K562 (cell line): ENCODE measurements at regions not wholly inside any gene's neighbourhood (a gene's known extent, or its start where the extent isn't known, plus 50 kb on each side); places are given as distances from the start of the nearest gene placed in this dataset.

ENCODE experiments used
- ATAC-seq: fragments of 200-7000 bp; cut with Tn5 transposase; 3 replicates; pipeline ENCODE4 v1.9.1; 2020; ENCODE audit warnings: moderate library complexity
- BruUV-seq: library from RNA; stranded (reverse); fragments of 400-500 nt; replicated peaks from 2 replicates; lab custom pipeline; 2021; lab: Mats Ljungman, UMichigan
- CTCF ChIA-PET: fragments of 300-600 bp; formaldehyde crosslinking; extraction: SDS; loops from one replicate; lab custom pipeline; 2021; ENCODE audit warnings: low intra/inter-chr PET ratio; lab: Yijun Ruan, JAX
- POLR2A ChIA-PET: fragments of 300-600, 350-650 bp; sonication (Branson Sonifier 250); formaldehyde crosslinking; extraction: SDS; loops from one replicate; lab custom pipeline; 2021; ENCODE audit warnings: antibody characterized with exemption, inconsistent platforms; lab: Yijun Ruan, JAX
- DNase-seq, 4 experiments: peaks; one replicate each; pipeline versions ENCODE4 v3.0.0 to v3.0.0-alpha.2; 2011 to 2018; ENCODE audit warnings: low spot score in 3 of 4, mixed read lengths in 3 of 4; ENCODE audit errors: extremely low read depth in 1 of 4
- FAIRE-seq: peaks from 2 replicates; lab custom pipeline; 2011; peaks lifted over from hg19 to GRCh38; lab: Jason Lieb, UNC
- H2AFZ ChIP-seq: 2 replicates; pipeline ENCODE4 v1.6.0; 2011; ENCODE audit warnings: low read depth, low read length, control low read depth, inconsistent platforms
- H3K27ac ChIP-seq: fragments of 200-600 bp; 3 replicates; pipeline ENCODE4 v1.8.0; 2011; ENCODE audit warnings: low read depth, mild to moderate bottlenecking, control low read depth, inconsistent platforms, low read length, moderate library complexity, mixed read lengths; ENCODE audit errors: extremely low read depth
- H3K27me3 ChIP-seq, 2 experiments: fragments of 300-600 bp in 1 of 2; 2 replicates in 1 of 2; 3 replicates in 1 of 2; pipeline versions ENCODE4 v1.6.0 to v1.8.0; 2011; ENCODE audit warnings: inconsistent platforms in 2 of 2, low read length in 2 of 2, mild to moderate bottlenecking in 1 of 2, mixed read lengths in 1 of 2, moderate library complexity in 1 of 2; ENCODE audit not compliant: control insufficient read depth in 2 of 2, insufficient read depth in 2 of 2
- H3K36me3 ChIP-seq: fragments of 300-600 bp; 3 replicates; pipeline ENCODE4 v1.8.0; 2011; ENCODE audit warnings: mild to moderate bottlenecking, low read length, inconsistent platforms; ENCODE audit not compliant: control insufficient read depth, insufficient read depth
- H3K4me1 ChIP-seq, 2 experiments: fragments of 200-600 bp in 1 of 2; replicated peaks in 1 of 2; 2 replicates in 1 of 2; 3 replicates in 1 of 2; pipeline versions ENCODE4 v1.5.1 to v1.8.0; 2011; ENCODE audit warnings: inconsistent platforms in 2 of 2, low read length in 2 of 2, mild to moderate bottlenecking in 1 of 2, mixed read lengths in 1 of 2, moderate library complexity in 1 of 2; ENCODE audit not compliant: control insufficient read depth in 2 of 2, insufficient read depth in 2 of 2
- H3K4me2 ChIP-seq: 2 replicates; pipeline ENCODE4 v1.6.1; 2011; ENCODE audit warnings: low read length, control low read depth, inconsistent platforms, mixed read lengths; ENCODE audit not compliant: insufficient read depth
- H3K4me3 ChIP-seq: fragments of 200-600 bp; sonication (generic), shearing (Covaris generic); 2 replicates; pipeline ENCODE4 v1.5.1; 2016; ENCODE audit warnings: control low read depth, inconsistent platforms
- H3K79me2 ChIP-seq: fragments of 200-600 bp; 3 replicates; pipeline ENCODE4 v1.8.0; 2011; ENCODE audit warnings: low read length, inconsistent platforms; ENCODE audit not compliant: control insufficient read depth, insufficient read depth
- H3K9ac ChIP-seq, 2 experiments: 2 replicates each; pipeline versions ENCODE4 v1.6.0 to v1.6.1; 2011; ENCODE audit warnings: low read depth in 2 of 2, low read length in 2 of 2, control low read depth in 1 of 2, inconsistent platforms in 1 of 2, mild to moderate bottlenecking in 1 of 2, mixed read lengths in 1 of 2; ENCODE audit not compliant: insufficient read depth in 1 of 2
- H3K9me1 ChIP-seq: one replicate; pipeline ENCODE4 v1.6.0; 2011; ENCODE audit warnings: inconsistent platforms, mild to moderate bottlenecking, low read length, moderate library complexity; ENCODE audit not compliant: control insufficient read depth, insufficient read depth
- H3K9me3 ChIP-seq: replicated peaks from 2 replicates; pipeline ENCODE4 v1.5.1; 2011; ENCODE audit warnings: low read depth, low read length, inconsistent platforms; ENCODE audit not compliant: control insufficient read depth, insufficient read depth
- H4K20me1 ChIP-seq: replicated peaks from 2 replicates; pipeline ENCODE4 v1.6.1; 2011; ENCODE audit warnings: low read length, inconsistent platforms, mixed read lengths; ENCODE audit not compliant: control insufficient read depth, insufficient read depth
- ETS2 ChIP-seq: IDR thresholded peaks from 2 replicates; pipeline ENCODE4 v1.6.1; 2016; ENCODE audit warnings: borderline replicate concordance, missing genetic modification characterization, mild to moderate bottlenecking, moderate library complexity, missing compliant biosample characterization; ENCODE audit not compliant: poor library complexity, severe bottlenecking
- L3MBTL2 ChIP-seq: fragments of 450-650 bp; IDR thresholded peaks from 2 replicates; pipeline ENCODE4 v1.6.1; 2016; ENCODE audit warnings: mild to moderate bottlenecking, moderate library complexity
- PTRF ChIP-seq: fragments of 450-650 bp; IDR thresholded peaks from 2 replicates; pipeline ENCODE4 v1.6.1; 2016; ENCODE audit warnings: mild to moderate bottlenecking, missing genetic modification characterization, missing compliant biosample characterization
- SRSF3 ChIP-seq: fragments of 200-400 bp; formaldehyde crosslinking; IDR thresholded peaks from 2 replicates; pipeline ENCODE4 v1.6.1; 2016; ENCODE audit warnings: mild to moderate bottlenecking, low read length, moderate library complexity; ENCODE audit not compliant: insufficient read depth
- XRCC3 ChIP-seq: fragments of 450-650 bp; IDR thresholded peaks from 2 replicates; pipeline ENCODE4 v1.6.1; 2017; ENCODE audit warnings: mild to moderate bottlenecking, moderate library complexity
- ZEB2 ChIP-seq: fragments of 450-650 bp; IDR thresholded peaks from 2 replicates; pipeline ENCODE4 v1.6.1; 2016
- ZNF644 ChIP-seq: fragments of 200-800 bp; sonication (Bioruptor generic); IDR thresholded peaks from 2 replicates; pipeline ENCODE4 v1.6.1; 2016; ENCODE audit warnings: low read depth, missing genetic modification characterization, missing compliant biosample characterization
- ZNF695 ChIP-seq: fragments of 450-650 bp; formaldehyde crosslinking; IDR thresholded peaks from 2 replicates; pipeline ENCODE4 v1.4.0; 2020; ENCODE audit warnings: mild to moderate bottlenecking, moderate library complexity
- WGBS: fragments of 100-300 bp; shearing (Covaris generic); methylation state at CpG from one replicate; pipeline ENCODE4 v1.1.6; 2016; ENCODE audit warnings: low coverage, mixed read lengths; ENCODE audit not compliant: insufficient coverage; ENCODE audit errors: missing lambda C conversion rate; 5-methylcytosine and 5-hydroxymethylcytosine counted together
- in situ Hi-C: fragments of 300-500 bp; cut with MboI; formaldehyde crosslinking; loops from 4 replicates; pipeline ENCODE4 v1.15.0; 2018; ENCODE audit warnings: inconsistent platforms, mixed read lengths
- intact Hi-C: fragments of 100-400 bp; cut with micrococcal nuclease; formaldehyde crosslinking; loops from 2 replicates; pipeline ENCODE4 v1.14.2; 2022
- TF ChIP-seq, protein P1 (sequence below): fragments of 450-650 bp; IDR thresholded peaks from 2 replicates; pipeline ENCODE4 v1.6.1; 2016; ENCODE audit warnings: antibody characterized with exemption

DNA sequence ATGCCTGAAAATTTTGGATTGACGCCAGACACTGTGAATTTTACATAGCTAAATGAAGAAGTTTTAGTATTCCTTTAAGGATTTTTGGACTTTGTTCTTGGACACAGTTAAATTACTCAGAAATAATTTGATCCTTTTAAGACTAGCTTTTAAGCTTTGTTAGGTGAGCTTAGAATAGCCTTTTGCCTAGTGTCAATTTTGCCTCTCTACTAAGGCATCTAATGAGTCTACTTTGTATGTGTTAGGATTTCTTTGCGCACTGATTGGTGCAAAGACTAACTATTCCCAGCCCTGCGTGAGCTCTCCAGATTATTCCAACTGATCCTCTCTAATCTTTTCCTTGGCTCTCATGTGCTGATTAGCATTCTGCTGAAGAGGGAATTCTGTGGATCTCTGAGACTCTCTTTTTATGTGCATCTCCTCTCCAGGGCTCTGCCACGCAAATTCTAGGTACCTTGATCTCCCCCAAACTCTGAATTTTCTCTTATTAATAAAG, 128.1 kb upstream of the BCL9 start:
- ChIA-PET CTCF (no interaction called here), POLR2A (interaction anchor here (1.1 kb wide), 1 partner anchor 10 kb away, joined by 5 read pairs; no protein-coding TSS in a partner anchor)
- no peaks in the 10 kb centered on the region for H3K9me3 ChIP-seq
- no peak overlapping the region for H3K9ac ChIP-seq
- H3K4me1 ChIP-seq, result no peaks in the 10 kb centered on the region
- no peak overlapping the region for H3K4me2 ChIP-seq
- no peak overlapping the region for H3K27ac ChIP-seq
- H3K79me2 ChIP-seq, result no peaks in the 10 kb centered on the region
- intact Hi-C loops (no loop called here), in situ Hi-C loops (no loop called here)
- no peak overlapping the region for H3K4me3 ChIP-seq
- BruUV-seq, result no TSS peak
- H3K36me3 ChIP-seq, result no peaks in the 10 kb centered on the region
- H3K9me1 ChIP-seq, result no peaks in the 10 kb centered on the region
- ATAC-seq (no peak), FAIRE-seq (no peak), DNase-seq (no peak)
- no peak overlapping the region for H2AFZ ChIP-seq
- H3K27me3 ChIP-seq, result no peaks in the 10 kb centered on the region
- H4K20me1 ChIP-seq, result no peaks in the 10 kb centered on the region
- TF ChIP-seq, protein P1, sequence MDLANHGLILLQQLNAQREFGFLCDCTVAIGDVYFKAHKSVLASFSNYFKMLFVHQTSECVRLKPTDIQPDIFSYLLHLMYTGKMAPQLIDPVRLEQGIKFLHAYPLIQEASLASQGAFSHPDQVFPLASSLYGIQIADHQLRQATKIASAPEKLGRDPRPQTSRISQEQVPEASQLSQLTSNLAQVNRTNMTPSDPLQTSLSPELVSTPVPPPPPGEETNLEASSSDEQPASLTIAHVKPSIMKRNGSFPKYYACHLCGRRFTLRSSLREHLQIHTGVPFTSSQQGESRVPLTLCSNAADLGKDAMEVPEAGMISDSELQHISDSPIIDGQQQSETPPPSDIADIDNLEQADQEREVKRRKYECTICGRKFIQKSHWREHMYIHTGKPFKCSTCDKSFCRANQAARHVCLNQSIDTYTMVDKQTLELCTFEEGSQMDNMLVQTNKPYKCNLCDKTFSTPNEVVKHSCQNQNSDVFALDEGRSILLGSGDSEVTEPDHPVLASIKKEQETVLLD, result no peak
- no peak for TF ChIP-seq ZNF695 (CRISPR knock-in tag)
- no peak for TF ChIP-seq L3MBTL2
- TF ChIP-seq ETS2 (tag), result no peak
- no peak for TF ChIP-seq ZNF644
- no peak for TF ChIP-seq PTRF
- no peak for TF ChIP-seq ZEB2
- TF ChIP-seq XRCC3, result no peak
- no peak for TF ChIP-seq SRSF3
- 13% methylated on average over 4 of the region's 4 CpGs for WGBS
